ENCODE measurements at regions not wholly inside any gene's neighbourhood (a gene's known extent, or its start where the extent isn't known, plus 50 kb on each side); places are given as distances from the start of the nearest gene placed in this dataset.
"Not testable (repeated sequence)": the region's sequence is repeated elsewhere in the genome, so short reads cannot be mapped to it uniquely, and the experiment has no call there.

- H3K4me1 ChIP-seq (ENCODE audit: control insufficient read depth in 1 of 2, insufficient read depth in 2 of 2, low read length in 2 of 2) = no peaks in the 10 kb centered on the region
- no peaks in the 10 kb centered on the region for H3K27me3 ChIP-seq (ENCODE audit: low read depth, low read length)
- no peak overlapping the region for H3K27ac ChIP-seq (ENCODE audit: low read length)
- no peaks in the 10 kb centered on the region for H3K9me3 ChIP-seq (ENCODE audit: control insufficient read depth in 1 of 2, low read length in 2 of 2)
- no peaks in the 10 kb centered on the region for H3K36me3 ChIP-seq (ENCODE audit: control insufficient read depth in 1 of 2, insufficient read depth in 2 of 2, low read length in 2 of 2)
- no peak overlapping the region for H3K4me3 ChIP-seq (ENCODE audit: low read depth in 1 of 2, low read length in 2 of 2)
Measured at GRCh38 chr18:73528066-73528465, 619.6 kb downstream of the FBXO15 start.

- Histone ChIP-seq H3K4me1 (ENCODE audit: control insufficient read depth in 1 of 2, insufficient read depth in 2 of 2, low read length in 2 of 2) (no peaks in the 10 kb centered on the region), H3K4me3 (ENCODE audit: low read depth in 1 of 2, low read length in 2 of 2) (no peak overlapping the region), H3K27me3 (ENCODE audit: low read depth, low read length) (no peaks in the 10 kb centered on the region), H3K27ac (ENCODE audit: low read length) (no peak overlapping the region), H3K9me3 (ENCODE audit: control insufficient read depth in 1 of 2, low read length in 2 of 2) (no peaks in the 10 kb centered on the region), H3K36me3 (ENCODE audit: control insufficient read depth in 1 of 2, insufficient read depth in 2 of 2, low read length in 2 of 2) (no peaks in the 10 kb centered on the region)
Measured at GRCh38 chr18:73520229-73520628, 627.4 kb downstream of the FBXO15 start.

GRCh38 chr18:73516056-73516455 is 631.6 kb downstream of the FBXO15 start:
- not testable (repeated sequence) for H3K36me3 ChIP-seq (ENCODE audit: control insufficient read depth in 1 of 2, insufficient read depth in 2 of 2, low read length in 2 of 2); H3K4me3 ChIP-seq (ENCODE audit: low read depth in 1 of 2, low read length in 2 of 2); H3K27me3 ChIP-seq (ENCODE audit: low read depth, low read length); H3K9me3 ChIP-seq (ENCODE audit: control insufficient read depth in 1 of 2, low read length in 2 of 2); H3K4me1 ChIP-seq (ENCODE audit: control insufficient read depth in 1 of 2, insufficient read depth in 2 of 2, low read length in 2 of 2); H3K27ac ChIP-seq (ENCODE audit: low read length)

GRCh38 chr18:73514449-73514848 is 633.2 kb downstream of the FBXO15 start:
- peaks cover 0 to 3% of the 10 kb centered on the region in 2 donors for H3K9me3 ChIP-seq (ENCODE audit: control insufficient read depth in 1 of 2, low read length in 2 of 2)
- no peak overlapping the region for H3K4me3 ChIP-seq (ENCODE audit: low read depth in 1 of 2, low read length in 2 of 2)
- no peaks in the 10 kb centered on the region for H3K4me1 ChIP-seq (ENCODE audit: control insufficient read depth in 1 of 2, insufficient read depth in 2 of 2, low read length in 2 of 2)
- no peak overlapping the region for H3K27ac ChIP-seq (ENCODE audit: low read length)
- H3K27me3 ChIP-seq (ENCODE audit: low read depth, low read length) = no peaks in the 10 kb centered on the region
- no peaks in the 10 kb centered on the region for H3K36me3 ChIP-seq (ENCODE audit: control insufficient read depth in 1 of 2, insufficient read depth in 2 of 2, low read length in 2 of 2)

GRCh38 chr18:73511771-73512503 is 635.7 kb downstream of the FBXO15 start:
- Histone ChIP-seq H3K36me3 (ENCODE audit: control insufficient read depth in 1 of 2, insufficient read depth in 2 of 2, low read length in 2 of 2) (no peaks in the 10 kb centered on the region), H3K27me3 (ENCODE audit: low read depth, low read length) (no peaks in the 10 kb centered on the region), H3K4me1 (ENCODE audit: control insufficient read depth in 1 of 2, insufficient read depth in 2 of 2, low read length in 2 of 2) (no peaks in the 10 kb centered on the region), H3K4me3 (ENCODE audit: low read depth in 1 of 2, low read length in 2 of 2) (no peak overlapping the region), H3K27ac (ENCODE audit: low read length) (no peak overlapping the region), H3K9me3 (ENCODE audit: control insufficient read depth in 1 of 2, low read length in 2 of 2) (peaks cover 0 to 3% of the 10 kb centered on the region in 2 donors)

- Histone ChIP-seq H3K4me3 (ENCODE audit: low read depth in 1 of 2, low read length in 2 of 2) (no peak overlapping the region), H3K36me3 (ENCODE audit: control insufficient read depth in 1 of 2, insufficient read depth in 2 of 2, low read length in 2 of 2) (no peaks in the 10 kb centered on the region), H3K27me3 (ENCODE audit: low read depth, low read length) (no peaks in the 10 kb centered on the region), H3K9me3 (ENCODE audit: control insufficient read depth in 1 of 2, low read length in 2 of 2) (peaks cover 0 to 1% of the 10 kb centered on the region in 2 donors), H3K27ac (ENCODE audit: low read length) (no peak overlapping the region), H3K4me1 (ENCODE audit: control insufficient read depth in 1 of 2, insufficient read depth in 2 of 2, low read length in 2 of 2) (no peaks in the 10 kb centered on the region)
Measured at GRCh38 chr18:73509460-73509859, 638.2 kb downstream of the FBXO15 start.

- no peaks in the 10 kb centered on the region for H3K36me3 ChIP-seq (ENCODE audit: control insufficient read depth in 1 of 2, insufficient read depth in 2 of 2, low read length in 2 of 2)
- no peaks in the 10 kb centered on the region for H3K9me3 ChIP-seq (ENCODE audit: control insufficient read depth in 1 of 2, low read length in 2 of 2)
- H3K4me3 ChIP-seq (ENCODE audit: low read depth in 1 of 2, low read length in 2 of 2) = no peak overlapping the region
- no peaks in the 10 kb centered on the region for H3K4me1 ChIP-seq (ENCODE audit: control insufficient read depth in 1 of 2, insufficient read depth in 2 of 2, low read length in 2 of 2)
- H3K27me3 ChIP-seq (ENCODE audit: low read depth, low read length) = no peaks in the 10 kb centered on the region
- H3K27ac ChIP-seq (ENCODE audit: low read length) = no peak overlapping the region
Measured at GRCh38 chr18:73503326-73503725, 635.5 kb upstream of the NETO1 start.

- Histone ChIP-seq H3K36me3 (ENCODE audit: control insufficient read depth in 1 of 2, insufficient read depth in 2 of 2, low read length in 2 of 2) (no peaks in the 10 kb centered on the region), H3K4me3 (ENCODE audit: low read depth in 1 of 2, low read length in 2 of 2) (no peak overlapping the region), H3K4me1 (ENCODE audit: control insufficient read depth in 1 of 2, insufficient read depth in 2 of 2, low read length in 2 of 2) (no peaks in the 10 kb centered on the region), H3K27me3 (ENCODE audit: low read depth, low read length) (no peaks in the 10 kb centered on the region), H3K27ac (ENCODE audit: low read length) (no peak overlapping the region), H3K9me3 (ENCODE audit: control insufficient read depth in 1 of 2, low read length in 2 of 2) (no peaks in the 10 kb centered on the region)
Measured at GRCh38 chr18:73487966-73488365, 620.2 kb upstream of the NETO1 start.

GRCh38 chr18:73485166-73485565 is 617.4 kb upstream of the NETO1 start:
- no peak overlapping the region for H3K27ac ChIP-seq (ENCODE audit: low read length)
- no peaks in the 10 kb centered on the region for H3K4me1 ChIP-seq (ENCODE audit: control insufficient read depth in 1 of 2, insufficient read depth in 2 of 2, low read length in 2 of 2)
- no peaks in the 10 kb centered on the region for H3K36me3 ChIP-seq (ENCODE audit: control insufficient read depth in 1 of 2, insufficient read depth in 2 of 2, low read length in 2 of 2)
- H3K27me3 ChIP-seq (ENCODE audit: low read depth, low read length) = no peaks in the 10 kb centered on the region
- no peaks in the 10 kb centered on the region for H3K9me3 ChIP-seq (ENCODE audit: control insufficient read depth in 1 of 2, low read length in 2 of 2)
- no peak overlapping the region for H3K4me3 ChIP-seq (ENCODE audit: low read depth in 1 of 2, low read length in 2 of 2)

GRCh38 chr18:73482901-73483300 is 615.1 kb upstream of the NETO1 start:
- Histone ChIP-seq H3K27me3 (ENCODE audit: low read depth, low read length) (no peaks in the 10 kb centered on the region), H3K27ac (ENCODE audit: low read length) (no peak overlapping the region), H3K4me1 (ENCODE audit: control insufficient read depth in 1 of 2, insufficient read depth in 2 of 2, low read length in 2 of 2) (no peaks in the 10 kb centered on the region), H3K36me3 (ENCODE audit: control insufficient read depth in 1 of 2, insufficient read depth in 2 of 2, low read length in 2 of 2) (no peaks in the 10 kb centered on the region), H3K9me3 (ENCODE audit: control insufficient read depth in 1 of 2, low read length in 2 of 2) (no peaks in the 10 kb centered on the region), H3K4me3 (ENCODE audit: low read depth in 1 of 2, low read length in 2 of 2) (no peak overlapping the region)

GRCh38 chr18:73479477-73479876 is 611.7 kb upstream of the NETO1 start:
- Histone ChIP-seq H3K27ac (ENCODE audit: low read length) (no peak overlapping the region), H3K4me1 (ENCODE audit: control insufficient read depth in 1 of 2, insufficient read depth in 2 of 2, low read length in 2 of 2) (no peaks in the 10 kb centered on the region), H3K4me3 (ENCODE audit: low read depth in 1 of 2, low read length in 2 of 2) (no peak overlapping the region), H3K9me3 (ENCODE audit: control insufficient read depth in 1 of 2, low read length in 2 of 2) (no peaks in the 10 kb centered on the region), H3K36me3 (ENCODE audit: control insufficient read depth in 1 of 2, insufficient read depth in 2 of 2, low read length in 2 of 2) (no peaks in the 10 kb centered on the region), H3K27me3 (ENCODE audit: low read depth, low read length) (no peaks in the 10 kb centered on the region)

- H3K27ac ChIP-seq (ENCODE audit: low read length) = no peak overlapping the region
- H3K27me3 ChIP-seq (ENCODE audit: low read depth, low read length) = no peaks in the 10 kb centered on the region
- no peaks in the 10 kb centered on the region for H3K4me1 ChIP-seq (ENCODE audit: control insufficient read depth in 1 of 2, insufficient read depth in 2 of 2, low read length in 2 of 2)
- no peaks in the 10 kb centered on the region for H3K9me3 ChIP-seq (ENCODE audit: control insufficient read depth in 1 of 2, low read length in 2 of 2)
- H3K36me3 ChIP-seq (ENCODE audit: control insufficient read depth in 1 of 2, insufficient read depth in 2 of 2, low read length in 2 of 2) = no peaks in the 10 kb centered on the region
- H3K4me3 ChIP-seq (ENCODE audit: low read depth in 1 of 2, low read length in 2 of 2) = no peak overlapping the region
Measured at GRCh38 chr18:73478191-73478590, 610.4 kb upstream of the NETO1 start.
